ENCODE measurements at regions not wholly inside any gene's neighbourhood (a gene's known extent, or its start where the extent isn't known, plus 50 kb on each side); places are given as distances from the start of the nearest gene placed in this dataset.

- H3K4me1 Mint-ChIP-seq: peaks cover 11 to 26% of the 10 kb centered on the region in 2 experiments
- TF ChIP-seq CTCF (conservative IDR thresholded peaks at IDR 0.05): no peak
- no peak overlapping the region for H2BK12ac ChIP-seq (ENCODE audit: insufficient read length, low read depth, low read length)
These were observed 168.4 kb downstream of the VEGFA start for GRCh38 chr6:43938178-43939105.

More at GRCh38 chr6:43938178-43939105, 168.4 kb downstream of the VEGFA start:
- Histone ChIP-seq H3K4me2 (ENCODE audit: insufficient read depth, insufficient read length, low read length) (no peak overlapping the region), H3K23me2 (ENCODE audit: insufficient read length, low read depth, low read length, poor library complexity, severe bottlenecking) (no peaks in the 10 kb centered on the region), H3T11ph (ENCODE audit: low read length) (no peak overlapping the region), H3K79me2 (ENCODE audit: insufficient read depth, low read length) (no peaks in the 10 kb centered on the region), H2AFZ (ENCODE audit: low read length) (no peak overlapping the region), H2BK5ac (ENCODE audit: insufficient read length, low read length) (no peak overlapping the region), H2BK120ac (ENCODE audit: low read depth, low read length, poor library complexity, severe bottlenecking) (no peak overlapping the region), H3K18ac (ENCODE audit: insufficient read length, low read depth, low read length) (no peak overlapping the region), H2BK20ac (ENCODE audit: low read depth, low read length, poor library complexity, severe bottlenecking) (no peak overlapping the region), H4K91ac (ENCODE audit: insufficient read length, low read depth, low read length) (no peak overlapping the region), H3K79me1 (ENCODE audit: insufficient read depth, low read depth, low read length, poor library complexity, severe bottlenecking) (no peaks in the 10 kb centered on the region), H2AK5ac (ENCODE audit: insufficient read length, low read length) (no peak overlapping the region), H3K56ac (ENCODE audit: insufficient read length, low read depth, low read length) (no peak overlapping the region), H3K9ac (ENCODE audit: extremely low read depth, insufficient read length, low read length) (no peak overlapping the region), H3K4me1 (ENCODE audit: insufficient read depth, low read length) (no peaks in the 10 kb centered on the region; the same call in 1 of the 2 replicates), H2BK15ac (ENCODE audit: low read depth, low read length) (no peak overlapping the region), H3K23ac (ENCODE audit: insufficient read length, low read depth, low read length) (no peak overlapping the region), H3K27ac (ENCODE audit: insufficient read length, low read depth, low read length) (no peak overlapping the region), H3K27me3 (ENCODE audit: insufficient read depth, low read length) (no peaks in the 10 kb centered on the region), H4K20me1 (ENCODE audit: control insufficient read depth, insufficient read depth, insufficient read length) (no peaks in the 10 kb centered on the region), H3K9me3 (ENCODE audit: control insufficient read depth, low read depth, low read length) (no peaks in the 10 kb centered on the region), H4K5ac (ENCODE audit: insufficient read length, low read depth, low read length) (no peak overlapping the region), H3K14ac (ENCODE audit: insufficient read depth, low read length) (no peak overlapping the region; the same call in 1 of the 2 replicates), H3K4ac (ENCODE audit: low read depth, low read length) (no peak overlapping the region), H4K8ac (replicated peaks; ENCODE audit: insufficient read length, low read depth, low read length) (no peak overlapping the region)
- peak; percentile 20 for DNase-seq
- peak overlapping the region in 2 of 3 experiments; percentile 12 to 86; a peak in 4 of 7 replicates for H3K27ac Mint-ChIP-seq
- no peaks in the 10 kb centered on the region for H3K27me3 Mint-ChIP-seq (ENCODE audit: low read depth)
- WGBS (ENCODE audit: extremely low coverage, insufficient read length, low lambda C conversion rate): 100% methylated on average over 1 of the region's 18 CpGs
- no peaks in the 10 kb centered on the region for H3K36me3 Mint-ChIP-seq (ENCODE audit: insufficient read depth in 1 of 3, low read depth in 3 of 3)
- H3K4me3 Mint-ChIP-seq: no peak overlapping the region
- no peaks in the 10 kb centered on the region; a peak in 1 of 5 replicates for H3K9me3 Mint-ChIP-seq
